Stimulated activated CD4-positive, alpha-beta T cell treated with anti-CD3 and anti-CD28 coated beads, TNF-alpha, amount 100 ng/mL, for 4 hours (primary cell): ENCODE measurements at regions not wholly inside any gene's neighbourhood (a gene's known extent, or its start where the extent isn't known, plus 50 kb on each side); places are given as distances from the start of the nearest gene placed in this dataset.
"Not testable (repeated sequence)": the region's sequence is repeated elsewhere in the genome, so short reads cannot be mapped to it uniquely, and the experiment has no call there.

Experiments
- DNase-seq, 3 experiments: peaks; one replicate each; pipeline ENCODE4 v3.0.0-alpha.2; 2020; ENCODE audit warnings: low read depth in 3 of 3

GRCh38 chr12:127780881-127781280 is 486.1 kb upstream of the TMEM132C start:
- no peak for DNase-seq

- DNase-seq: no peak
Measured at GRCh38 chr12:127781336-127781735, 485.6 kb upstream of the TMEM132C start.

DNA sequence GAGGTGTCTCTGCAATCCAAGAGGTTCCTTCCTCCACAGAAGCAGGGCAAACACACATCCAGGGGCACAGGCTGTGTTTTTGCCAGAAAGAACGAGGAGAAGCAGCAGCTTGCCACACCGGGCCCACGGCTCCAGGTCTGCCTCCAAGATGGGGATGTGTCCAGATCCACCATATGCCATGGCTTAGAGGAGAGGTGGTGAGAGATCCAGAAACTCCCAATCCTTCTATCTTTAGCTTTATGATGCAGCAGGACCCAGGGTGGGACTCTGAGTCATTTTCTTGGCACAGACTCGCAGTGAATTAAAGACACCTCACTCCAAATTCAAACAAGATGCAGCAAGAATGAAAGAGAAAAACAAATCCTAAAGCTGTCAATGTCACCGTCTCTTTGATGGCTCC is 481.4 kb upstream of the TMEM132C start:
- DNase-seq: no peak

DNA sequence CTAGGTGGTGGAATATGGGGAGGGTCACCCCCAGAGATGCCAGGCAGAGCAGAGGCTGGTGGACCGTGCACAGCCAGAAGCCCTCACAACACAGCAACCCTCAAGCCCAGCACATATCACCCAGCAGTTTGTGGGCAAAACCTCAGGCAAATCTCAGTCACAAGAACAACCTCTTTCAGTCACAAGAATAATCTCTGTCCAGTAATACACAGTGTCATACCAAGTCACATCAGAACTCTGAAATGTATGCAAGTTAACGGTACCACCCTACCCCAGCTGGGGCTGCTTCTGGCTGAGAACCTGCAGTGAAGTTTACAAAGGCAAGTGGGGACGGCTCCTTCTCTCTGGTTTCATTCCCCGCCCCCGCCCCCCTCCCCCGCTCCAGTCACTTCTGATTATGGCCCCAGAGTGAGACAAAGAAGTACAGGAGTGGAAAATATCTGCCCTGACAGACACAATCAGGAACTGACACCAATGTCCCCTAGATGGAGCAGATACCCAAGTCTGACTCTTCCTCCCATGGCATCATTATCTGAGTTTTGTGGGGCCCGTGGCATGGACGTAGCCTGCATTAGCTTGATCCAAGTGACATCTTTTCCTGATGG is 480.9 kb upstream of the TMEM132C start:
- no peak for DNase-seq

DNA sequence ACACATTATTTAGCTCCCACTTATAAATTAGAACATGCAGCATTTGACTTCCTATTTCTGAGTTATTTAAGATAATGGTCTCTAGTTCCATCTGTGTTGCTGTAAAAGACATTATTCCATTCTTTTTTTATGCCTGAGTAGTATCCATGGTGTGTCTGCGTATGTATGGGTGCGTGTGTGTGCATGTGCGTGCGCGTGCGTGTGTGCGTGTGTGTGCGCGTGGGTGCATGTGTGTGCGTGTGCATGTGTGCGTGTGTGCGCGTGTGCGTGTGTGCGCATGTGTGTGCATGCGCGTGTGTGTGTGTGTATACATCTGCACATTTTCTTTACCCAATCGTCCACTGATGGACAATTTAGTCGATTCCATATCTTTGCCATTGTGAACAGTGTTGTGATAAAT is 479.4 kb upstream of the TMEM132C start:
- DNase-seq: no peak

GRCh38 chr12:127790376-127790775 is 476.6 kb upstream of the TMEM132C start:
- no peak for DNase-seq

DNA sequence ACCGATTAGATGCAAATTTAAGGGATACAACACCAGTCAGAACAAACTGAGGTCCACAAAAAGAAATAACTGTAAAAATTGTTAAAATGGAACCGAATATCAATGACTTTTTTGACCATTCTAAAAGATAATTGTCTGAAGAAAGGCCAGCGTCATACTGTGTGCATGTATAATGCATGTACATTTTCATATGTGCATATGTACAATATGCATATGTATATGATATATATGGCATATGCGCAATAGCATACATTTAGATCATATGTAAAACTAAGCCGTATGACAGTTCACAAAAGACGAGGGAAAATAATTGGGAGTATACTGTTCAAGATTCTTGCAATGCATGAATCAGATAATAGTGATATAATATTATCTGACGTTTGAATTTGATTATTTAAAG is 475.8 kb upstream of the TMEM132C start:
- no peak for DNase-seq

GRCh38 chr12:127797918-127798317 is 469.1 kb upstream of the TMEM132C start:
- no peak for DNase-seq

DNA sequence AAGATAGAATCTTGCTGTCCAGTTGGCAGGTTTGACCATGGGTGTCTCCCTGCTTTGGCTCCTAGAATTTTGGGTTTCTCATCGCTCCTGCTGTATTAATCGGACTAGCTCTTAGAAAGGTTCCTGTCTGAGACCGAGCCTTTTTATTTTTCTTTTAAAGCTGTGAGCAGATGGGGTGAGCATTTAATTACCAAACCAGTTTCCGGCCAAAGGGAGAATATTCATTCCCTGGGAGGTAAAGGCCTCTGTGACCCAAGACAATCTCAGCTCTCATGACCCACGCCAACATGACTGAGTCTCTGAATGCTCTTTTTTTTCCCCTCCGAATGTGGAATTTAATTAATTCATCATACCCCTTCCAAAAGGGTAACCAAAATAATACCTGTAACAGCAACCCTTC is 464.7 kb upstream of the TMEM132C start:
- no peak for DNase-seq

DNA sequence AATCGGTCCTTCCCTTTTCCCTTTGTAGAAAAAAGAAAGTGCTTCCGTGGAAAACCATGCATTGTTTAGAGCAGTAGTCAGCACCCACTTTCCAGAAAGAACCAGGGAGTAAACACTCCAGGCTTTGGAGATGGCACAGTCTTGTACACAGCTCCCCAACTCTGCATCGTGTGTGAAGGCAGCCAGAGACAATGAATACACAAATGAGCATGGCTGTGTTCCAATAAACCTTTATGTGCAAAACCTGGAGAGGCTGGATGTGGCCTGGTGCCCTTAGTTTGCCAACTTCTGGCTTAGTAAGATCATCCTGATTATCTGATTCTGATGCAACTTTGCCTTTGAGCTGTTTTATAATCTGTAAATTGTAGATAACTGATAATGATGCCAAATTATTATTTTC is 463.4 kb upstream of the TMEM132C start:
- no peak for DNase-seq

- no peak for DNase-seq
Measured at GRCh38 chr12:127809275-127809674, 457.7 kb upstream of the TMEM132C start.

DNA sequence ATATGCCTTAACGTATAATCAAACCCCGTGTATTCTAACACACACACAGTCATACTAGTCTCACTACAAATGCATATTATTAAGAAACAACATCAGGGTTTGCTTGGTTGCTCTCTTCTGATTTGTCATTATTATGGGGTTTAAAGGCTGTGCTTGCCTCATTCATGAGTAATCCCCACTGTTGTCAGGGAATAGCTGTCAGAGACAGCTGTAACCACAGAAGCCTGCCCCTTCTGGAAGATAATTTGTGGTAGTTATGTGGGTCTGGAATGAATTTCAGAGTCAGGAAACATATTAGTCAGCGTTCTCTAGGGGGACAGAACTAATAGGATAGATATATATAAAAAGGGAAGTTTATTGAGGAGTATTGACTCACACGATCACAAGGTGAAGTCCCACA is 456.9 kb upstream of the TMEM132C start:
- DNase-seq: no peak

- DNase-seq: not testable (repeated sequence)
Measured at GRCh38 chr12:127810459-127810858, 456.5 kb upstream of the TMEM132C start.

DNA sequence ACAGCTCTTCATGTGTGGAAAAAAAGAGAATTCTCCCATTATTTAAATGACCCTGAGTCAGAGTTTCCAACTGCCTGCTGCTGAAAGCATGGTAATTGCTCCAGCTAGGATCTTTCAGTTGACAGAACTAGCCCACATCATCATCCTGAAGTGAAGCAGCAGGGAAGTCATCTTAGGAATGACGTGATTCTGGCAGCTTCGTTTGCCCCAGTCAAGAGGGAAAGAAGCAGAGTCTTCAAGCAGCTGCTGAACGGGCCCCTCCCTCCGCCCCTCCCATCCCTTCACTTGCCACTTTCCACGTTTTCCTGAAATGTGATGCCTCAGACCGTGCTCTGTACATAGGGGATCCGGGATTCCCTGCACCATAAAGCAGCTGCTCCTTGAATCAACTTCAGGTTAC is 455.0 kb upstream of the TMEM132C start:
- DNase-seq: no peak

DNA sequence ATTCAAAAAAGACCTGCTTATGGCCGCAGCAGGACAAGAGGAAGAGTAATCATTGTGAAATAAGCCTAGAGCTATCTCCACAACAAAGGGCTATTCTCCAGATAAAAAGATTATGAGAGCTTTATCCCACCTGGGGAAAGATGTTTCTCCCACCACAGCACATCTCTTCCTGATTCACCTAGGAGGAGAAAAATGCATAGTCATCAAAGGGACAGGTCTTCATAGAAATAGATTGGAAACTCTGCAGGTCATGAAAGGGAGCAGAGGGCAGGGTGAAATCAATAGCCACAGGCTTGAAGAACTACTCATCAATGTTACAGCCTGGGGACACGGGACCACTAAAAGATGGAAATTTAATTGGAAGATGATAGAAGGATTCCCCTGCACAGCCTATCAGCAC is 453.8 kb upstream of the TMEM132C start:
- no peak for DNase-seq

GRCh38 chr12:127819056-127819455 is 447.9 kb upstream of the TMEM132C start:
- no peak for DNase-seq

GRCh38 chr12:127820271-127820670 is 446.7 kb upstream of the TMEM132C start:
- DNase-seq: no peak

- DNase-seq: no peak
Measured at GRCh38 chr12:127820846-127821245, 446.1 kb upstream of the TMEM132C start.

GRCh38 chr12:127822809-127823411 is 444.1 kb upstream of the TMEM132C start:
- DNase-seq: no peak

- no peak for DNase-seq
Measured at GRCh38 chr12:127823801-127824200, 443.2 kb upstream of the TMEM132C start.

DNA sequence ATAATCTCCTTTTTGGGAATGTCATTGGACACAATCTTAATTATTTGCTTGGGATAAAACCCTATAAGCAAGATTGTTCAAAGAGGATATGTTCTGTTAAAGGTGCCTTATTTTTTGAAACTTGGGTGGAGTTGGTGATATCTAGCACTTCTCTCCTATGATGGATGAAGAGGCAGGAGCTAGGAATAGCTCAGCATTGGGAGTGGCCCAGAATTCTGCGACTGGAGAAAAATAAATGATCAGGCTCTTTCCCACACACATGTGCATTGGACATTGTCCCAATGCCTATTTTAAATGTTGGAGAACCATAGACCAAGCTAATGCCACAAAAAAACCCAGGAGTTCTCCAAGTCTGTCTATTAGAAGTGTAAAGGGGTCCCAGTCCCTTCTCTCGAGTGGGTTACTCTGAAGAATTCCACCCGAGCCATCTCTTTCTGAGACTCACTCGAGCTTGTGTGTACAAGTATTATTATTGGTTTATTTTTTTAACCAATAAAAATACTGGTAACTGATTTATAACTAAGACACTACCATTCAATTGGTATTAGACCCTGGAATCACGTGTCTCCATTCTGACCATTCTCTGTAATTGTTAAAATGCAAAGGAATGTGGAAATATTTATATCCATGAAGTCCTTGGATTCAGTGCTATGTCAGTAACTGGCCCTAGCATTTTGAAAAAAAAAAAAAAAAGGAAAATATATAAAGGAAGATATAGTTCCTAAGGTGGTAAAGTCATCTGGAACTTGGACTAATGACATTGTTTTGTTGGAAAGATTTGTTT is 437.5 kb upstream of the TMEM132C start:
- no peak for DNase-seq

DNA sequence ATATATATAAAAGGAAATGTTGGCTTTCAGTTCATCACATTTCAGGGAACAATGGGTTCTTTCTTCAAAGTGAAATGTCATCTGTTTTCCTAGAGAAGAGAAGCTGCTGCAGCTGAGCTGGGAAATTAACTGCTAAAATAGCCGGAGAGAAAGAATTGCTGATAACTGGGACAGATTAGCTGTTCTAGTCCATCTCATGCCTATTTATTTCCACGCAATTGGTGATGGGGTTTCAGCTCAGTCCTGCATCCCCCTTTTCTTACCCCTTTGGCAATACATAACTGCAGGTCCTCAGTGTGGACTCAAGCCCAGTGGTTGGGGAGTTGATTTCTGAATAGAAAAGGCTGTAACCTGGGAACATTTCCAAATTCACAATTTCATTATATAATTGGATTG is 436.9 kb upstream of the TMEM132C start:
- DNase-seq: no peak

GRCh38 chr12:127830730-127831129 is 436.2 kb upstream of the TMEM132C start:
- DNase-seq: no peak
